HEK293 (cell line): ENCODE measurements at regions not wholly inside any gene's neighbourhood (a gene's known extent, or its start where the extent isn't known, plus 50 kb on each side); places are given as distances from the start of the nearest gene placed in this dataset.

Source experiments
- CTCF ChIA-PET: fragments of 350-600 bp; formaldehyde crosslinking; extraction: SDS; loops from one replicate; lab custom pipeline; 2021; ENCODE audit warnings: antibody characterized with exemption; lab: Yijun Ruan, JAX
- POLR2A ChIA-PET: fragments of 300-600 bp; formaldehyde crosslinking; extraction: SDS; loops from one replicate; lab custom pipeline; 2020; ENCODE audit warnings: antibody characterized with exemption, inconsistent platforms; lab: Yijun Ruan, JAX
- H3K27ac ChIP-seq: fragments of 200-500 bp; sonication (Bioruptor generic); 2 replicates; pipeline ENCODE4 v1.5.1; 2014; ENCODE audit warnings: low read depth, low read length, control low read depth, inconsistent platforms; ENCODE audit errors: extremely low read depth
- H3K36me3 ChIP-seq, 2 experiments: fragments of 200-500 bp in 1 of 2; sonication (Bioruptor generic) in 1 of 2; 1 replicate in 1 of 2; 2 replicates in 1 of 2; pipeline ENCODE4 v1.5.1; 2014 to 2017; ENCODE audit warnings: inconsistent platforms in 2 of 2, low read length in 2 of 2; ENCODE audit not compliant: control insufficient read depth in 2 of 2, insufficient read depth in 1 of 2
- H3K4me1 ChIP-seq: fragments of 200-500 bp; sonication (Bioruptor generic); 2 replicates; pipeline ENCODE4 v1.5.1; 2014; ENCODE audit warnings: mild to moderate bottlenecking, low read length, inconsistent platforms; ENCODE audit not compliant: control insufficient read depth, insufficient read depth
- H3K4me3 ChIP-seq: 2 replicates; pipeline ENCODE4 v1.5.1; 2011; ENCODE audit warnings: low read depth, mild to moderate bottlenecking, control low read depth, low read length, moderate library complexity
- H3K9me3 ChIP-seq: fragments of 200-500 bp; sonication (Bioruptor generic); 2 replicates; pipeline ENCODE4 v1.5.1; 2014; ENCODE audit warnings: low read depth, low read length, inconsistent platforms; ENCODE audit not compliant: control insufficient read depth, insufficient read depth
- MZF1 ChIP-seq: fragments of 450-650 bp; formaldehyde crosslinking; IDR thresholded peaks from 2 replicates; pipeline ENCODE4 v1.5.1; 2017; ENCODE audit warnings: missing biosample characterization, missing genetic modification characterization, borderline replicate concordance
- TRIM28 ChIP-seq: IDR thresholded peaks from 2 replicates; pipeline ENCODE4 v1.6.1; 2011; ENCODE audit warnings: low read length, control low read depth, borderline replicate concordance
- ZBTB49 ChIP-seq: fragments of 450-650 bp; formaldehyde crosslinking; IDR thresholded peaks from 2 replicates; pipeline ENCODE4 v1.5.1; 2016; ENCODE audit warnings: missing biosample characterization, missing genetic modification characterization, low read depth
- ZNF114 ChIP-seq: fragments of 450-650 bp; formaldehyde crosslinking; IDR thresholded peaks from 2 replicates; pipeline ENCODE4 v1.5.0; 2017; ENCODE audit warnings: missing biosample characterization, missing genetic modification characterization
- ZNF133 ChIP-seq: fragments of 450-650 bp; formaldehyde crosslinking; IDR thresholded peaks from 2 replicates; pipeline ENCODE4 v1.5.1; 2016; ENCODE audit warnings: missing biosample characterization, missing genetic modification characterization
- ZNF174 ChIP-seq: fragments of 450-650 bp; formaldehyde crosslinking; IDR thresholded peaks from 2 replicates; pipeline ENCODE4 v1.5.0; 2017; ENCODE audit warnings: missing biosample characterization, mild to moderate bottlenecking, missing genetic modification characterization
- ZNF175 ChIP-seq: fragments of 450-650 bp; formaldehyde crosslinking; IDR thresholded peaks from 2 replicates; pipeline ENCODE4 v1.5.1; 2016; ENCODE audit warnings: missing biosample characterization, missing genetic modification characterization
- ZNF274 ChIP-seq, 2 experiments: fragments of 200-500 bp in 1 of 2; fragments of 450-650 bp in 1 of 2; sonication (Bioruptor generic) in 1 of 2; formaldehyde crosslinking in 1 of 2; IDR thresholded peaks; 2 replicates each; pipeline versions ENCODE4 v1.5.1 to v1.6.1; 2014 to 2016; ENCODE audit warnings: borderline replicate concordance in 1 of 2, inconsistent platforms in 1 of 2, low read length in 1 of 2, missing biosample characterization in 1 of 2, missing genetic modification characterization in 1 of 2
- ZNF423 ChIP-seq: fragments of 450-650 bp; formaldehyde crosslinking; IDR thresholded peaks from 2 replicates; pipeline ENCODE4 v1.5.1; 2016; ENCODE audit warnings: missing biosample characterization, missing genetic modification characterization
- ZNF530 ChIP-seq: fragments of 450-650 bp; formaldehyde crosslinking; IDR thresholded peaks from 2 replicates; pipeline ENCODE4 v1.5.1; 2016; ENCODE audit warnings: low read depth, missing biosample characterization, missing genetic modification characterization
- ZNF623 ChIP-seq: fragments of 450-650 bp; formaldehyde crosslinking; IDR thresholded peaks from 2 replicates; pipeline ENCODE4 v1.5.1; 2016; ENCODE audit warnings: missing biosample characterization, missing genetic modification characterization
- ZNF629 ChIP-seq: fragments of 450-650 bp; formaldehyde crosslinking; IDR thresholded peaks from 2 replicates; pipeline ENCODE4 v1.5.1; 2017; ENCODE audit warnings: missing biosample characterization, missing genetic modification characterization
- ZNF658 ChIP-seq: fragments of 450-650 bp; formaldehyde crosslinking; IDR thresholded peaks from 2 replicates; pipeline ENCODE4; 2016; ENCODE audit warnings: missing biosample characterization, missing genetic modification characterization
- ZNF707 ChIP-seq: fragments of 450-650 bp; formaldehyde crosslinking; IDR thresholded peaks from 2 replicates; pipeline ENCODE4 v1.5.1; 2016; ENCODE audit warnings: missing biosample characterization, missing genetic modification characterization
- ZNF837 ChIP-seq: fragments of 450-650 bp; formaldehyde crosslinking; IDR thresholded peaks from 2 replicates; pipeline ENCODE4 v1.5.1; 2016; ENCODE audit warnings: missing biosample characterization, missing genetic modification characterization
- TF ChIP-seq, protein P1 (sequence below): fragments of 450-650 bp; formaldehyde crosslinking; IDR thresholded peaks from 2 replicates; pipeline ENCODE4 v1.5.1; 2017; ENCODE audit warnings: missing biosample characterization, missing genetic modification characterization
- TF ChIP-seq, protein P2 (sequence below): fragments of 450-650 bp; formaldehyde crosslinking; IDR thresholded peaks from 2 replicates; pipeline ENCODE4 v1.5.1; 2016; ENCODE audit warnings: missing biosample characterization, missing genetic modification characterization
- TF ChIP-seq, protein P3 (sequence below): fragments of 450-650 bp; formaldehyde crosslinking; IDR thresholded peaks from 2 replicates; pipeline ENCODE4 v1.5.1; 2016; ENCODE audit warnings: missing biosample characterization, missing genetic modification characterization

DNA sequence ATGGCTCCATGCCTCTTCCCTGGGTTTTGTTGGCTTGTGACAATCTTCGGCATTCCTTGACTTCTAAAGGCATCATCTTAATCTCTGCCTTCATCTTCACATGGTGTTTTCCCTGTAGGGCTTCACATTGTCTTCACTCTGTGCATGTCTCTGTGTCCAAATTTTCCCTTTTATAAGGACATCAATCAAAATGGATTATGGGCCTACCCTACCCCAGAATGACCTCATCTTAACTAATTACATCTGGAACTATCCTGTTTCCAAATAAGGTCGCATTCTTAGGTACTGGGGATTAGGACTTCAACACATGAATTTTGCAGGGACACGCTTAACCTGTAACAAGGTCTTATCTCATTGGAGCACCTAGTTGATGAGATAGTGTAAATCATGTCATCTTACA is 290.3 kb upstream of the KLF12 start:
- Histone ChIP-seq H3K4me3 (no peak overlapping the region), H3K36me3 (no peaks in the 10 kb centered on the region), H3K27ac (no peak overlapping the region), H3K4me1 (no peaks in the 10 kb centered on the region), H3K9me3 (no peaks in the 10 kb centered on the region)
- TF ChIP-seq ZNF837 (tag by site-specific recombination) = no peak
- TF ChIP-seq MZF1 (tag by site-specific recombination) = no peak
- no peak for TF ChIP-seq ZNF658
- TF ChIP-seq TRIM28 = peak; percentile 53; the same call in 1 of the 2 replicates
- TF ChIP-seq ZNF629 (tag by site-specific recombination) = no peak
- no peak for TF ChIP-seq ZNF530 (tag by site-specific recombination)
- TF ChIP-seq ZNF274 (IDR thresholded peaks at IDR 0.05; ENCODE audit: low read length) = no peak
- no peak for TF ChIP-seq ZNF274 (tag by site-specific recombination; IDR thresholded peaks at IDR 0.05; ENCODE audit: borderline replicate concordance)
- TF ChIP-seq ZNF133 (tag by site-specific recombination) = no peak
- TF ChIP-seq ZNF174 (tag by site-specific recombination) = no peak
- ChIA-PET POLR2A (no interaction called here), CTCF (no interaction called here)

GRCh38 chr13:74423434-74423833 is 289.2 kb upstream of the KLF12 start:
- Histone ChIP-seq H3K27ac (no peak overlapping the region), H3K4me3 (no peak overlapping the region), H3K9me3 (no peaks in the 10 kb centered on the region), H3K4me1 (no peaks in the 10 kb centered on the region), H3K36me3 (no peaks in the 10 kb centered on the region)
- POLR2A ChIA-PET = no interaction called here
- TF ChIP-seq ZNF623 (tag by site-specific recombination) = no peak
- TF ChIP-seq ZNF707 (tag by site-specific recombination) = no peak
- TF ChIP-seq ZBTB49 (tag by site-specific recombination) = no peak
- no peak for TF ChIP-seq TRIM28
- TF ChIP-seq ZNF114 (tag by site-specific recombination) = no peak
- TF ChIP-seq ZNF175 (tag by site-specific recombination) = no peak
- TF ChIP-seq, protein P1, sequence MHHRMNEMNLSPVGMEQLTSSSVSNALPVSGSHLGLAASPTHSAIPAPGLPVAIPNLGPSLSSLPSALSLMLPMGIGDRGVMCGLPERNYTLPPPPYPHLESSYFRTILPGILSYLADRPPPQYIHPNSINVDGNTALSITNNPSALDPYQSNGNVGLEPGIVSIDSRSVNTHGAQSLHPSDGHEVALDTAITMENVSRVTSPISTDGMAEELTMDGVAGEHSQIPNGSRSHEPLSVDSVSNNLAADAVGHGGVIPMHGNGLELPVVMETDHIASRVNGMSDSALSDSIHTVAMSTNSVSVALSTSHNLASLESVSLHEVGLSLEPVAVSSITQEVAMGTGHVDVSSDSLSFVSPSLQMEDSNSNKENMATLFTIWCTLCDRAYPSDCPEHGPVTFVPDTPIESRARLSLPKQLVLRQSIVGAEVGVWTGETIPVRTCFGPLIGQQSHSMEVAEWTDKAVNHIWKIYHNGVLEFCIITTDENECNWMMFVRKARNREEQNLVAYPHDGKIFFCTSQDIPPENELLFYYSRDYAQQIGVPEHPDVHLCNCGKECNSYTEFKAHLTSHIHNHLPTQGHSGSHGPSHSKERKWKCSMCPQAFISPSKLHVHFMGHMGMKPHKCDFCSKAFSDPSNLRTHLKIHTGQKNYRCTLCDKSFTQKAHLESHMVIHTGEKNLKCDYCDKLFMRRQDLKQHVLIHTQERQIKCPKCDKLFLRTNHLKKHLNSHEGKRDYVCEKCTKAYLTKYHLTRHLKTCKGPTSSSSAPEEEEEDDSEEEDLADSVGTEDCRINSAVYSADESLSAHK (tag by site-specific recombination) = no peak
- TF ChIP-seq, protein P2, sequence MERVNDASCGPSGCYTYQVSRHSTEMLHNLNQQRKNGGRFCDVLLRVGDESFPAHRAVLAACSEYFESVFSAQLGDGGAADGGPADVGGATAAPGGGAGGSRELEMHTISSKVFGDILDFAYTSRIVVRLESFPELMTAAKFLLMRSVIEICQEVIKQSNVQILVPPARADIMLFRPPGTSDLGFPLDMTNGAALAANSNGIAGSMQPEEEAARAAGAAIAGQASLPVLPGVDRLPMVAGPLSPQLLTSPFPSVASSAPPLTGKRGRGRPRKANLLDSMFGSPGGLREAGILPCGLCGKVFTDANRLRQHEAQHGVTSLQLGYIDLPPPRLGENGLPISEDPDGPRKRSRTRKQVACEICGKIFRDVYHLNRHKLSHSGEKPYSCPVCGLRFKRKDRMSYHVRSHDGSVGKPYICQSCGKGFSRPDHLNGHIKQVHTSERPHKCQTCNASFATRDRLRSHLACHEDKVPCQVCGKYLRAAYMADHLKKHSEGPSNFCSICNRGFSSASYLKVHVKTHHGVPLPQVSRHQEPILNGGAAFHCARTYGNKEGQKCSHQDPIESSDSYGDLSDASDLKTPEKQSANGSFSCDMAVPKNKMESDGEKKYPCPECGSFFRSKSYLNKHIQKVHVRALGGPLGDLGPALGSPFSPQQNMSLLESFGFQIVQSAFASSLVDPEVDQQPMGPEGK (tag by site-specific recombination) = no peak
- TF ChIP-seq, protein P3, sequence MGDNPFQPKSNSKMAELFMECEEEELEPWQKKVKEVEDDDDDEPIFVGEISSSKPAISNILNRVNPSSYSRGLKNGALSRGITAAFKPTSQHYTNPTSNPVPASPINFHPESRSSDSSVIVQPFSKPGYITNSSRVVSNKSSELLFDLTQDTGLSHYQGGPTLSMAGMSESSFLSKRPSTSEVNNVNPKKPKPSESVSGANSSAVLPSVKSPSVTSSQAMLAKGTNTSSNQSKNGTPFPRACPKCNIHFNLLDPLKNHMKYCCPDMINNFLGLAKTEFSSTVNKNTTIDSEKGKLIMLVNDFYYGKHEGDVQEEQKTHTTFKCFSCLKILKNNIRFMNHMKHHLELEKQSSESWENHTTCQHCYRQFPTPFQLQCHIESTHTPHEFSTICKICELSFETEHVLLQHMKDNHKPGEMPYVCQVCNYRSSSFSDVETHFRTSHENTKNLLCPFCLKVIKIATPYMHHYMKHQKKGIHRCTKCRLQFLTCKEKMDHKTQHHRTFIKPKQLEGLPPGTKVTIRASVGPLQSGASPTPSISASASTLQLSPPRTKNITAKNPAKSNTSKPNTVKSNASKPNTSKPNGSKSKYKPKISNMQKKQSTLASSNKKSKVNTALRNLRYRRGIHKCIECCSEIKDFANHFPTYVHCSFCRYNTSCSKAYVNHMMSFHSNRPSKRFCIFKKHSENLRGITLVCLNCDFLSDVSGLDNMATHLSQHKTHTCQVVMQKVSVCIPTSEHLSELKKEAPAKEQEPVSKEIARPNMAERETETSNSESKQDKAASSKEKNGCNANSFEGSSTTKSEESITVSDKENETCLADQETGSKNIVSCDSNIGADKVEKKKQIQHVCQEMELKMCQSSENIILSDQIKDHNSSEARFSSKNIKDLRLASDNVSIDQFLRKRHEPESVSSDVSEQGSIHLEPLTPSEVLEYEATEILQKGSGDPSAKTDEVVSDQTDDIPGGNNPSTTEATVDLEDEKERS = no peak
- no peak for TF ChIP-seq ZNF423
- CTCF ChIA-PET = interaction anchor here (0.6 kb wide), 1 partner anchor 516 kb away, joined by 3 read pairs; no protein-coding TSS in a partner anchor
